Ovary (tissue), 3 donors: ENCODE measurements at regions not wholly inside any gene's neighbourhood (a gene's known extent, or its start where the extent isn't known, plus 50 kb on each side); places are given as distances from the start of the nearest gene placed in this dataset.

Source experiments
- CTCF ChIP-seq, 3 donors: fragments of 450-650 bp in 2 of 3; fragments of 200-600 bp in 1 of 3; IDR thresholded peaks; one replicate each; pipeline versions ENCODE4 v1.5.1 to v1.8.0; 2016 to 2022; ENCODE audit warnings: antibody characterized with exemption in 3 of 3, mild to moderate bottlenecking in 1 of 3
- POLR2A ChIP-seq: fragments of 450-650 bp; IDR thresholded peaks from one replicate; pipeline ENCODE4 v1.6.1; 2017; ENCODE audit warnings: antibody characterized with exemption, mild to moderate bottlenecking, moderate library complexity
- donor health status: DM: no; HTN: no; CAD: no.

GRCh38 chr5:145161391-145161790, 673.8 kb downstream of the PRELID2 start:
- TF ChIP-seq CTCF (IDR thresholded peaks at IDR 0.05) (no peak), POLR2A (no peak)
